ENCODE measurements at regions not wholly inside any gene's neighbourhood (a gene's known extent, or its start where the extent isn't known, plus 50 kb on each side); places are given as distances from the start of the nearest gene placed in this dataset.

- Histone ChIP-seq H3K4me1 (replicated peaks in 1 of 2) (peaks cover 0 to 18% of the 10 kb centered on the region in 2 donors), H3K4me3 (no peak overlapping the region), H3K27ac (peak overlapping the region in 1 of 5 donors; percentile 66), H3K36me3 (replicated peaks in 1 of 2) (no peaks in the 10 kb centered on the region), H3K9me3 (replicated peaks in 1 of 3) (no peaks in the 10 kb centered on the region), H3K27me3 (no peaks in the 10 kb centered on the region)
- 61 to 71% (median 66%) methylated on average over 6 of the region's 6 CpGs for WGBS, 4 donors
- no peak for DNase-seq
- TF ChIP-seq POLR2A (IDR thresholded peaks at IDR 0.05) (no peak), CTCF (IDR thresholded peaks at IDR 0.05) (no peak)
- intact Hi-C loops (cut with DNase I): no loop called here
Measured at GRCh38 chr11:121890946-121891515, 225.0 kb downstream of the BLID start.

DNA sequence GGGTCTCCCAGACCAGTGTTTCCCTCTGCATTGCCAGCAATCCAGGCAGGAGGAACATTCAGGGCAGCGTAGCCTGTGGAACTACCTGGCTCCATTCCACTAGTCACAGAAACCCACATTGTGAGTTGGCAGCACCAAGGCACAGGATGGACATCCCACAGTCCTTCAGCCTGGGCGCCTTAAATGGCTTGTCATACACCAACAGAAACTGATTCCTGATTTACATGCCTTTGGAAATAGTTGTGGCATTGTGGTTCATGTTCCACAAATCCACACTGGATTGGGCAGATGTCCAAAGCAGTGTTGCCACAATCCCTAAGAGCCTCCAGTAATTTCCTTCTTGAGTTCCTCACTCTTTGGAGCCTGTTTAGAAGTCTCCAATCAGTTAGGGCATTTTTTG, 225.6 kb downstream of the BLID start:
- DNase-seq: no peak
- Histone ChIP-seq H3K36me3 (replicated peaks in 1 of 2) (no peaks in the 10 kb centered on the region), H3K27me3 (no peaks in the 10 kb centered on the region), H3K27ac (peak overlapping the region in 1 of 5 donors; percentile 66), H3K9me3 (replicated peaks in 1 of 3) (no peaks in the 10 kb centered on the region), H3K4me3 (no peak overlapping the region), H3K4me1 (replicated peaks in 1 of 2) (peaks cover 0 to 18% of the 10 kb centered on the region in 2 donors)
- no peak for TF ChIP-seq POLR2A (IDR thresholded peaks at IDR 0.05)
- TF ChIP-seq CTCF (IDR thresholded peaks at IDR 0.05): no peak
- intact Hi-C loops (cut with DNase I): no loop called here
- WGBS, 4 donors: 72 to 88% (median 78%) methylated on average over 2 of the region's 2 CpGs

- H3K27me3 ChIP-seq: no peaks in the 10 kb centered on the region
- peaks cover 0 to 18% of the 10 kb centered on the region in 2 donors for H3K4me1 ChIP-seq (replicated peaks in 1 of 2)
- DNase-seq: no peak
- H3K4me3 ChIP-seq: no peak overlapping the region
- no peak for TF ChIP-seq CTCF (IDR thresholded peaks at IDR 0.05)
- no peak for TF ChIP-seq POLR2A (IDR thresholded peaks at IDR 0.05)
- WGBS, 4 donors: 35 to 81% (median 69%) methylated on average over 1 of the region's 1 CpG
- H3K9me3 ChIP-seq (replicated peaks in 1 of 3): no peaks in the 10 kb centered on the region
- H3K36me3 ChIP-seq (replicated peaks in 1 of 2): no peaks in the 10 kb centered on the region
- peak overlapping the region in 1 of 5 donors; percentile 6 for H3K27ac ChIP-seq
- intact Hi-C loops (cut with DNase I): no loop called here
Measured at GRCh38 chr11:121889931-121890330, 226.1 kb downstream of the BLID start.

GRCh38 chr11:121889186-121889585, 226.8 kb downstream of the BLID start:
- Histone ChIP-seq H3K4me3 (no peak overlapping the region), H3K27ac (no peak overlapping the region), H3K36me3 (replicated peaks in 1 of 2) (no peaks in the 10 kb centered on the region), H3K9me3 (replicated peaks in 1 of 3) (no peaks in the 10 kb centered on the region), H3K27me3 (no peaks in the 10 kb centered on the region), H3K4me1 (replicated peaks in 1 of 2) (peaks cover 0 to 18% of the 10 kb centered on the region in 2 donors)
- WGBS, 4 donors: 87 to 95% (median 92%) methylated on average over 6 of the region's 6 CpGs
- TF ChIP-seq POLR2A (IDR thresholded peaks at IDR 0.05) (no peak), CTCF (IDR thresholded peaks at IDR 0.05) (no peak)
- intact Hi-C loops (cut with DNase I): no loop called here
- no peak for DNase-seq

Measured in adrenal gland (tissue), 9 donors.